ENCODE measurements at regions not wholly inside any gene's neighbourhood (a gene's known extent, or its start where the extent isn't known, plus 50 kb on each side); places are given as distances from the start of the nearest gene placed in this dataset.

- TF ChIP-seq POLR2AphosphoS5 (IDR thresholded peaks at IDR 0.05): no peak
- TF ChIP-seq CTCF (IDR thresholded peaks at IDR 0.05): no peak
- TF ChIP-seq EP300 (IDR thresholded peaks at IDR 0.05; ENCODE audit: low read depth): no peak
- TF ChIP-seq POLR2A (IDR thresholded peaks at IDR 0.05): no peak
- H3K4me3 ChIP-seq: no peak overlapping the region
- no peak for DNase-seq
- H3K4me1 ChIP-seq: no peaks in the 10 kb centered on the region
- in situ Hi-C loops (cut with MboI; ENCODE audit: low pct_ligation_motif_present in 1 of 4, low pct_unique_long_range_greater_than_20kb in 1 of 4, low sequenced_read_pairs in 3 of 4): no loop called here
- no peaks in the 10 kb centered on the region for H3K9me3 ChIP-seq
- WGBS, 2 donors (ENCODE audit: low coverage in 1 of 2): 76 to 90% methylated on average over 2 of the region's 2 CpGs
- H3K36me3 ChIP-seq: no peaks in the 10 kb centered on the region
- intact Hi-C loops (cut with DNase I; ENCODE audit: low total_unique reads): no loop called here
- no peaks in the 10 kb centered on the region for H3K27me3 ChIP-seq
- H3K27ac ChIP-seq: no peak overlapping the region
Measured at GRCh38 chr9:78505546-78505945, 208.6 kb downstream of the PSAT1 start.

- no peak for TF ChIP-seq CTCF (IDR thresholded peaks at IDR 0.05)
- TF ChIP-seq POLR2AphosphoS5 (IDR thresholded peaks at IDR 0.05): no peak
- no peak for TF ChIP-seq POLR2A (IDR thresholded peaks at IDR 0.05)
- no peak for TF ChIP-seq EP300 (IDR thresholded peaks at IDR 0.05; ENCODE audit: low read depth)
- intact Hi-C loops (cut with DNase I; ENCODE audit: low total_unique reads): no loop called here
- Histone ChIP-seq H3K4me3 (no peak overlapping the region), H3K27me3 (no peaks in the 10 kb centered on the region), H3K27ac (no peak overlapping the region), H3K9me3 (no peaks in the 10 kb centered on the region), H3K36me3 (no peaks in the 10 kb centered on the region), H3K4me1 (no peaks in the 10 kb centered on the region)
- 53 to 58% methylated on average over 4 to 5 of the region's 5 CpGs for WGBS, 2 donors (ENCODE audit: low coverage in 1 of 2)
- no peak for DNase-seq
- in situ Hi-C loops (cut with MboI; ENCODE audit: low pct_ligation_motif_present in 1 of 4, low pct_unique_long_range_greater_than_20kb in 1 of 4, low sequenced_read_pairs in 3 of 4): no loop called here
Measured at GRCh38 chr9:78507037-78507436, 210.1 kb downstream of the PSAT1 start.

- DNase-seq: no peak
- TF ChIP-seq POLR2AphosphoS5 (IDR thresholded peaks at IDR 0.05): no peak
- no peak for TF ChIP-seq POLR2A (IDR thresholded peaks at IDR 0.05)
- TF ChIP-seq EP300 (IDR thresholded peaks at IDR 0.05; ENCODE audit: low read depth): no peak
- H3K27me3 ChIP-seq: no peaks in the 10 kb centered on the region
- H3K4me1 ChIP-seq: no peaks in the 10 kb centered on the region
- H3K27ac ChIP-seq: no peak overlapping the region
- 49 to 51% methylated on average over 4 of the region's 4 CpGs for WGBS, 2 donors (ENCODE audit: low coverage in 1 of 2)
- H3K36me3 ChIP-seq: no peaks in the 10 kb centered on the region
- intact Hi-C loops (cut with DNase I; ENCODE audit: low total_unique reads) (no loop called here), in situ Hi-C loops (cut with MboI; ENCODE audit: low pct_ligation_motif_present in 1 of 4, low pct_unique_long_range_greater_than_20kb in 1 of 4, low sequenced_read_pairs in 3 of 4) (no loop called here)
- H3K4me3 ChIP-seq: no peak overlapping the region
- no peaks in the 10 kb centered on the region for H3K9me3 ChIP-seq
Measured at GRCh38 chr9:78510035-78510434, 213.1 kb downstream of the PSAT1 start.

GRCh38 chr9:78515108-78515507, 218.2 kb downstream of the PSAT1 start:
- Histone ChIP-seq H3K4me1 (no peaks in the 10 kb centered on the region), H3K27ac (no peak overlapping the region), H3K9me3 (peaks cover 0 to 3% of the 10 kb centered on the region in 2 donors), H3K36me3 (no peaks in the 10 kb centered on the region), H3K4me3 (no peak overlapping the region), H3K27me3 (no peaks in the 10 kb centered on the region)
- TF ChIP-seq EP300 (IDR thresholded peaks at IDR 0.05; ENCODE audit: low read depth): no peak
- no peak for TF ChIP-seq POLR2A (IDR thresholded peaks at IDR 0.05)
- TF ChIP-seq CTCF (IDR thresholded peaks at IDR 0.05): no peak
- no peak for TF ChIP-seq POLR2AphosphoS5 (IDR thresholded peaks at IDR 0.05)
- 33 to 55% methylated on average over 1 of the region's 1 CpG for WGBS, 2 donors (ENCODE audit: low coverage in 1 of 2)
- in situ Hi-C loops (cut with MboI; ENCODE audit: low pct_ligation_motif_present in 1 of 4, low pct_unique_long_range_greater_than_20kb in 1 of 4, low sequenced_read_pairs in 3 of 4): no loop called here
- no peak for DNase-seq
- intact Hi-C loops (cut with DNase I; ENCODE audit: low total_unique reads): no loop called here

GRCh38 chr9:78519786-78520185, 222.9 kb downstream of the PSAT1 start:
- no peaks in the 10 kb centered on the region for H3K4me1 ChIP-seq
- no peak overlapping the region for H3K27ac ChIP-seq
- peaks cover 0 to 11% of the 10 kb centered on the region in 2 donors for H3K9me3 ChIP-seq
- DNase-seq: no peak
- no peak for TF ChIP-seq EP300 (IDR thresholded peaks at IDR 0.05; ENCODE audit: low read depth)
- TF ChIP-seq POLR2AphosphoS5 (IDR thresholded peaks at IDR 0.05): no peak
- TF ChIP-seq POLR2A (IDR thresholded peaks at IDR 0.05): no peak
- no peak for TF ChIP-seq CTCF (IDR thresholded peaks at IDR 0.05)
- H3K36me3 ChIP-seq: no peaks in the 10 kb centered on the region
- intact Hi-C loops (cut with DNase I; ENCODE audit: low total_unique reads): no loop called here
- 94% methylated on average over 4 of the region's 4 CpGs; no CpG with 5 or more reads in 1 of the 2 donors for WGBS, 2 donors (ENCODE audit: low coverage in 1 of 2)
- no peaks in the 10 kb centered on the region for H3K27me3 ChIP-seq
- H3K4me3 ChIP-seq: no peak overlapping the region
- in situ Hi-C loops (cut with MboI; ENCODE audit: low pct_ligation_motif_present in 1 of 4, low pct_unique_long_range_greater_than_20kb in 1 of 4, low sequenced_read_pairs in 3 of 4): no loop called here

Measured in transverse colon (tissue), 4 donors.